Mesendoderm (in vitro differentiated cells): ENCODE measurements at regions not wholly inside any gene's neighbourhood (a gene's known extent, or its start where the extent isn't known, plus 50 kb on each side); places are given as distances from the start of the nearest gene placed in this dataset.
A peak's percentile ranks its signal among the peaks of the same experiment; 100 is the strongest.
"Not testable (repeated sequence)": the region's sequence is repeated elsewhere in the genome, so short reads cannot be mapped to it uniquely, and the experiment has no call there.

Experiments used
- DNase-seq: peaks from one replicate; pipeline ENCODE4 v3.0.0; 2013
- H2AK5ac ChIP-seq: 2 replicates; pipeline ENCODE4 v1.6.1; 2013; ENCODE audit warnings: low read length, inconsistent platforms
- H2BK120ac ChIP-seq: 2 replicates; pipeline ENCODE4 v1.6.1; 2013; ENCODE audit warnings: low read depth, mild to moderate bottlenecking, low read length, moderate library complexity, mixed read lengths
- H2BK15ac ChIP-seq: replicated peaks from 2 replicates; pipeline ENCODE4 v1.6.1; 2013; ENCODE audit warnings: low read depth, mild to moderate bottlenecking, moderate library complexity
- H2BK5ac ChIP-seq: 2 replicates; pipeline ENCODE4 v1.6.1; 2013; ENCODE audit warnings: low read length, inconsistent platforms
- H3K18ac ChIP-seq: 2 replicates; pipeline ENCODE4 v1.6.1; 2013; ENCODE audit warnings: mild to moderate bottlenecking, low read length, mixed read lengths
- H3K23ac ChIP-seq: one replicate; pipeline ENCODE4 v1.6.1; 2013; ENCODE audit warnings: low read length
- H3K27ac ChIP-seq: 2 replicates; pipeline ENCODE4 v1.5.1; 2013; ENCODE audit warnings: low read depth, mild to moderate bottlenecking, inconsistent platforms, low read length, moderate library complexity
- H3K27me3 ChIP-seq: 2 replicates; pipeline ENCODE4 v1.6.1; 2013; ENCODE audit warnings: low read length, control low read depth, mild to moderate bottlenecking, inconsistent platforms; ENCODE audit not compliant: insufficient read depth, poor library complexity
- H3K36me3 ChIP-seq: 2 replicates; pipeline ENCODE4 v1.6.1; 2013; ENCODE audit warnings: low read length, inconsistent platforms; ENCODE audit not compliant: control insufficient read depth, insufficient read depth
- H3K4ac ChIP-seq: one replicate; pipeline ENCODE4 v1.6.1; 2013; ENCODE audit warnings: low read depth, mild to moderate bottlenecking, low read length, moderate library complexity
- H3K4me1 ChIP-seq: 2 replicates; pipeline ENCODE4 v1.6.1; 2013; ENCODE audit warnings: low read depth, low read length, inconsistent platforms; ENCODE audit not compliant: control insufficient read depth
- H3K4me2 ChIP-seq: 2 replicates; pipeline ENCODE4 v1.6.1; 2013; ENCODE audit warnings: low read length
- H3K4me3 ChIP-seq: 2 replicates; pipeline ENCODE4 v1.5.1; 2013; ENCODE audit warnings: mild to moderate bottlenecking, low read length
- H3K56ac ChIP-seq: one replicate; pipeline ENCODE4 v1.6.1; 2013; ENCODE audit warnings: low read length
- H3K79me1 ChIP-seq: 2 replicates; pipeline ENCODE4 v1.6.1; 2013; ENCODE audit warnings: low read length, inconsistent platforms
- H3K79me2 ChIP-seq: 2 replicates; pipeline ENCODE4 v1.6.1; 2013; ENCODE audit warnings: mild to moderate bottlenecking, low read length; ENCODE audit not compliant: control insufficient read depth, insufficient read depth
- H3K9ac ChIP-seq: 2 replicates; pipeline ENCODE4 v1.6.1; 2013; ENCODE audit warnings: low read length, inconsistent platforms
- H4K5ac ChIP-seq: one replicate; pipeline ENCODE4 v1.6.1; 2013; ENCODE audit warnings: low read length
- H4K8ac ChIP-seq: one replicate; pipeline ENCODE4 v1.6.1; 2013; ENCODE audit warnings: low read depth, mild to moderate bottlenecking, control low read depth, low read length, moderate library complexity
- WGBS: extraction: QIAGEN DNeasy Blood & Tissue Kit; methylation state at CpG from one replicate; pipeline ENCODE4 v1.1.7; 2013; ENCODE audit warnings: low lambda C conversion rate, missing lambda C conversion rate; ENCODE audit not compliant: insufficient coverage; ENCODE audit errors: extremely low coverage; 5-methylcytosine and 5-hydroxymethylcytosine counted together

GRCh38 chr12:88855301-88855700 is 275.0 kb upstream of the KITLG start:
- H3K4ac ChIP-seq: no peak overlapping the region
- no peaks in the 10 kb centered on the region for H3K27me3 ChIP-seq
- no peaks in the 10 kb centered on the region for H3K79me1 ChIP-seq
- H3K23ac ChIP-seq: no peak overlapping the region
- no peak overlapping the region for H4K8ac ChIP-seq
- no peaks in the 10 kb centered on the region for H3K4me1 ChIP-seq
- no peak overlapping the region for H4K5ac ChIP-seq
- no CpG with 5 or more reads among the region's 1 CpG for WGBS
- no peak overlapping the region for H2BK5ac ChIP-seq
- H3K36me3 ChIP-seq: no peaks in the 10 kb centered on the region
- H2AK5ac ChIP-seq: no peak overlapping the region
- no peak overlapping the region for H3K4me3 ChIP-seq
- no peak overlapping the region for H2BK15ac ChIP-seq
- no peak overlapping the region for H2BK120ac ChIP-seq
- no peak for DNase-seq
- no peak overlapping the region for H3K27ac ChIP-seq
- H3K18ac ChIP-seq: no peak overlapping the region
- H3K4me2 ChIP-seq: no peak overlapping the region
- H3K56ac ChIP-seq: no peak overlapping the region
- H3K9ac ChIP-seq: no peak overlapping the region
- no peaks in the 10 kb centered on the region for H3K79me2 ChIP-seq

- Histone ChIP-seq H2BK15ac (peak overlapping the region; percentile 74), H3K79me2 (no peaks in the 10 kb centered on the region), H3K18ac (no peak overlapping the region), H3K4me2 (no peak overlapping the region), H3K23ac (no peak overlapping the region), H2BK5ac (no peak overlapping the region), H3K36me3 (no peaks in the 10 kb centered on the region), H3K56ac (no peak overlapping the region), H3K9ac (no peak overlapping the region), H4K5ac (no peak overlapping the region), H3K27ac (no peak overlapping the region), H4K8ac (no peak overlapping the region), H2BK120ac (no peak overlapping the region), H3K4me1 (no peaks in the 10 kb centered on the region), H2AK5ac (no peak overlapping the region), H3K79me1 (no peaks in the 10 kb centered on the region), H3K27me3 (no peaks in the 10 kb centered on the region), H3K4me3 (no peak overlapping the region), H3K4ac (no peak overlapping the region)
- WGBS: no CpG with 5 or more reads among the region's 1 CpG
- DNase-seq: peak; percentile 39
These were observed 274.0 kb upstream of the KITLG start for GRCh38 chr12:88854260-88854659.

- not testable (repeated sequence) for H3K23ac ChIP-seq, H3K18ac ChIP-seq, H3K4ac ChIP-seq, H3K4me2 ChIP-seq, H3K27ac ChIP-seq, H3K4me3 ChIP-seq, H2BK15ac ChIP-seq, H2AK5ac ChIP-seq, H3K79me1 ChIP-seq, H2BK120ac ChIP-seq, H4K8ac ChIP-seq, H3K79me2 ChIP-seq, DNase-seq, H4K5ac ChIP-seq, H3K9ac ChIP-seq, H3K56ac ChIP-seq, H3K36me3 ChIP-seq, H3K4me1 ChIP-seq, H2BK5ac ChIP-seq, H3K27me3 ChIP-seq
- no CpG with 5 or more reads among the region's 14 CpGs for WGBS
These were observed 267.0 kb upstream of the KITLG start for GRCh38 chr12:88847246-88847645.

- H3K18ac ChIP-seq: no peak overlapping the region
- H4K8ac ChIP-seq: no peak overlapping the region
- no peak overlapping the region for H3K4me2 ChIP-seq
- H3K4ac ChIP-seq: no peak overlapping the region
- no peak overlapping the region for H3K9ac ChIP-seq
- no peak overlapping the region for H3K4me3 ChIP-seq
- no peaks in the 10 kb centered on the region for H3K36me3 ChIP-seq
- H4K5ac ChIP-seq: no peak overlapping the region
- H3K4me1 ChIP-seq: no peaks in the 10 kb centered on the region
- no CpG with 5 or more reads among the region's 8 CpGs for WGBS
- no peaks in the 10 kb centered on the region for H3K79me1 ChIP-seq
- no peak overlapping the region for H2BK15ac ChIP-seq
- no peak overlapping the region for H3K23ac ChIP-seq
- no peaks in the 10 kb centered on the region for H3K79me2 ChIP-seq
- no peak overlapping the region for H2BK120ac ChIP-seq
- no peak overlapping the region for H2AK5ac ChIP-seq
- H3K27me3 ChIP-seq: no peaks in the 10 kb centered on the region
- H3K56ac ChIP-seq: no peak overlapping the region
- no peak overlapping the region for H3K27ac ChIP-seq
- H2BK5ac ChIP-seq: no peak overlapping the region
- DNase-seq: no peak
These were observed 264.2 kb upstream of the KITLG start for GRCh38 chr12:88844426-88844825.

GRCh38 chr12:88842314-88842713 is 262.0 kb upstream of the KITLG start:
- Histone ChIP-seq H2BK5ac (no peak overlapping the region), H3K4me3 (no peak overlapping the region), H3K4me1 (no peaks in the 10 kb centered on the region), H3K9ac (no peak overlapping the region), H4K5ac (no peak overlapping the region), H2AK5ac (no peak overlapping the region), H3K36me3 (no peaks in the 10 kb centered on the region), H3K4me2 (no peak overlapping the region), H3K27me3 (no peaks in the 10 kb centered on the region), H3K23ac (no peak overlapping the region), H2BK120ac (no peak overlapping the region), H2BK15ac (no peak overlapping the region), H3K18ac (no peak overlapping the region), H3K27ac (no peak overlapping the region), H4K8ac (no peak overlapping the region), H3K4ac (no peak overlapping the region), H3K79me1 (no peaks in the 10 kb centered on the region), H3K56ac (no peak overlapping the region), H3K79me2 (no peaks in the 10 kb centered on the region)
- no CpG with 5 or more reads among the region's 3 CpGs for WGBS
- no peak for DNase-seq

- Histone ChIP-seq H2BK120ac (no peak overlapping the region), H2BK15ac (no peak overlapping the region), H3K4me1 (no peaks in the 10 kb centered on the region), H3K79me1 (no peaks in the 10 kb centered on the region), H2AK5ac (no peak overlapping the region), H4K8ac (no peak overlapping the region), H3K4me2 (no peak overlapping the region), H3K23ac (no peak overlapping the region), H3K36me3 (no peaks in the 10 kb centered on the region), H3K27ac (no peak overlapping the region), H3K18ac (no peak overlapping the region), H3K56ac (no peak overlapping the region), H3K79me2 (no peaks in the 10 kb centered on the region), H4K5ac (no peak overlapping the region), H3K9ac (no peak overlapping the region), H2BK5ac (no peak overlapping the region), H3K27me3 (no peaks in the 10 kb centered on the region), H3K4me3 (no peak overlapping the region), H3K4ac (no peak overlapping the region)
- no CpG with 5 or more reads among the region's 2 CpGs for WGBS
- DNase-seq: no peak
These were observed 259.2 kb upstream of the KITLG start for GRCh38 chr12:88839486-88839885.
